K562 (cell line): ENCODE measurements at regions not wholly inside any gene's neighbourhood (a gene's known extent, or its start where the extent isn't known, plus 50 kb on each side); places are given as distances from the start of the nearest gene placed in this dataset.

Experiments used
- BHLHE40 ChIP-seq: IDR thresholded peaks from 2 replicates; pipeline ENCODE4 v1.6.1; 2011; ENCODE audit warnings: low read length, improper control_type of control experiment
- CBX8 ChIP-seq: fragments of 200-600 bp; sonication (generic); IDR thresholded peaks from 2 replicates; pipeline ENCODE4 v1.6.1; 2012; ENCODE audit warnings: borderline replicate concordance, mixed run types, low read depth, mild to moderate bottlenecking, moderate library complexity, mixed read lengths, low read length, control low read depth, inconsistent platforms; ENCODE audit not compliant: poor library complexity, severe bottlenecking; ENCODE audit errors: extremely low read depth
- ESRRA ChIP-seq: fragments of 450-650 bp; IDR thresholded peaks from 2 replicates; pipeline ENCODE4 v1.6.1; 2014; ENCODE audit warnings: low read depth, mild to moderate bottlenecking, moderate library complexity, borderline replicate concordance
- EZH2 ChIP-seq: IDR thresholded peaks from 2 replicates; pipeline ENCODE4 v1.6.1; 2012; ENCODE audit warnings: low read depth, mild to moderate bottlenecking, inconsistent platforms, low read length, borderline replicate concordance
- FOXK2 ChIP-seq, 2 experiments: fragments of 450-650 bp; IDR thresholded peaks in 1 of 2; conservative IDR thresholded peaks in 1 of 2; 2 replicates each; pipeline ENCODE4 v1.6.1; 2016; ENCODE audit warnings: low read depth in 2 of 2, mild to moderate bottlenecking in 1 of 2
- HNRNPLL ChIP-seq: fragments of 200-400 bp; formaldehyde crosslinking; IDR thresholded peaks from 2 replicates; pipeline ENCODE4 v1.6.1; 2017; ENCODE audit warnings: low read length, low read depth, mild to moderate bottlenecking; ENCODE audit not compliant: poor library complexity, severe bottlenecking
- KAT7 ChIP-seq: sonication (generic); formaldehyde crosslinking; IDR thresholded peaks from 2 replicates; pipeline ENCODE4 v1.8.0; 2022; ENCODE audit warnings: missing genetic modification reagents, mild to moderate bottlenecking, borderline replicate concordance
- KDM4B ChIP-seq, 2 experiments: fragments of 450-650 bp in 1 of 2; sonication (generic) in 1 of 2; IDR thresholded peaks; 2 replicates each; pipeline ENCODE4 v1.6.1; 2016 to 2017; ENCODE audit warnings: borderline replicate concordance in 2 of 2, antibody characterized with exemption in 1 of 2, low read depth in 1 of 2, mild to moderate bottlenecking in 1 of 2
- MXI1 ChIP-seq: IDR thresholded peaks from 2 replicates; pipeline ENCODE4 v1.6.1; 2011; ENCODE audit warnings: low read depth, mild to moderate bottlenecking, improper control_type of control experiment, low read length
- MYNN ChIP-seq, 2 experiments: sonication (generic); formaldehyde crosslinking in 1 of 2; IDR thresholded peaks; 2 replicates each; pipeline versions ENCODE4 v1.5.0 to v1.6.1; 2016 to 2020; ENCODE audit warnings: antibody characterized with exemption in 1 of 2, missing genetic modification reagents in 1 of 2
- NONO ChIP-seq, 2 experiments: fragments of 200-400 bp in 1 of 2; fragments of 450-650 bp in 1 of 2; formaldehyde crosslinking in 1 of 2; IDR thresholded peaks; 2 replicates each; pipeline ENCODE4 v1.6.1; 2017; ENCODE audit warnings: low read depth in 2 of 2, mild to moderate bottlenecking in 2 of 2, moderate library complexity in 2 of 2, low read length in 1 of 2
- SAP30 ChIP-seq: fragments of 200-600 bp; sonication (generic); IDR thresholded peaks from 2 replicates; pipeline ENCODE4 v1.6.1; 2012; ENCODE audit warnings: borderline replicate concordance, low read depth, mild to moderate bottlenecking, moderate library complexity, low read length, control low read depth, inconsistent platforms; ENCODE audit not compliant: insufficient read depth, poor library complexity, severe bottlenecking
- SMARCC2 ChIP-seq: fragments of 450-650 bp; IDR thresholded peaks from 2 replicates; pipeline ENCODE4 v1.6.1; 2017; ENCODE audit warnings: antibody characterized with exemption, moderate library complexity, mild to moderate bottlenecking, low read depth
- SMARCE1 ChIP-seq: fragments of 450-650 bp; IDR thresholded peaks from 2 replicates; pipeline ENCODE4 v1.7.1; 2016; ENCODE audit warnings: mild to moderate bottlenecking
- SOX6 ChIP-seq: fragments of 450-650 bp; IDR thresholded peaks from 2 replicates; pipeline ENCODE4 v1.6.1; 2014; ENCODE audit warnings: mild to moderate bottlenecking
- ZBED1 ChIP-seq: IDR thresholded peaks from 2 replicates; pipeline ENCODE4 v1.6.1; 2014
- ZEB2 ChIP-seq: fragments of 450-650 bp; IDR thresholded peaks from 2 replicates; pipeline ENCODE4 v1.6.1; 2016
- ZNF197 ChIP-seq: fragments of 200-800 bp; sonication (Bioruptor generic); IDR thresholded peaks from 2 replicates; pipeline ENCODE4 v1.6.1; 2016; ENCODE audit warnings: low read depth, missing genetic modification characterization, missing compliant biosample characterization
- ZNF232 ChIP-seq: sonication (generic); formaldehyde crosslinking; IDR thresholded peaks from 2 replicates; pipeline ENCODE4 v1.8.0; 2022; ENCODE audit warnings: mild to moderate bottlenecking, missing genetic modification reagents
- ZNF584 ChIP-seq: fragments of 200-800 bp; sonication (Bioruptor generic); IDR thresholded peaks from 2 replicates; pipeline ENCODE4 v1.6.1; 2016; ENCODE audit warnings: low read depth, mild to moderate bottlenecking, missing genetic modification characterization, missing compliant biosample characterization
- TF ChIP-seq, protein P1 (sequence below): sonication (generic); formaldehyde crosslinking; IDR thresholded peaks from 2 replicates; pipeline ENCODE4 v1.5.0; 2020; ENCODE audit warnings: missing genetic modification reagents
- TF ChIP-seq, protein P2 (sequence below): fragments of 200-400 bp; formaldehyde crosslinking; IDR thresholded peaks from 2 replicates; pipeline ENCODE4 v1.6.1; 2017; ENCODE audit warnings: mild to moderate bottlenecking, low read depth, low read length, moderate library complexity
- TF ChIP-seq, protein P3 (sequence below), 2 experiments: IDR thresholded peaks; 2 replicates each; pipeline ENCODE4 v1.6.1; 2011; ENCODE audit warnings: borderline replicate concordance in 1 of 2, control low read depth in 1 of 2, low read depth in 1 of 2, low read length in 1 of 2, mild to moderate bottlenecking in 1 of 2, mixed read lengths in 1 of 2, moderate library complexity in 1 of 2; ENCODE audit not compliant: insufficient read depth in 1 of 2, insufficient read length in 1 of 2, poor library complexity in 1 of 2, severe bottlenecking in 1 of 2; ENCODE audit errors: extremely low read depth in 1 of 2

DNA sequence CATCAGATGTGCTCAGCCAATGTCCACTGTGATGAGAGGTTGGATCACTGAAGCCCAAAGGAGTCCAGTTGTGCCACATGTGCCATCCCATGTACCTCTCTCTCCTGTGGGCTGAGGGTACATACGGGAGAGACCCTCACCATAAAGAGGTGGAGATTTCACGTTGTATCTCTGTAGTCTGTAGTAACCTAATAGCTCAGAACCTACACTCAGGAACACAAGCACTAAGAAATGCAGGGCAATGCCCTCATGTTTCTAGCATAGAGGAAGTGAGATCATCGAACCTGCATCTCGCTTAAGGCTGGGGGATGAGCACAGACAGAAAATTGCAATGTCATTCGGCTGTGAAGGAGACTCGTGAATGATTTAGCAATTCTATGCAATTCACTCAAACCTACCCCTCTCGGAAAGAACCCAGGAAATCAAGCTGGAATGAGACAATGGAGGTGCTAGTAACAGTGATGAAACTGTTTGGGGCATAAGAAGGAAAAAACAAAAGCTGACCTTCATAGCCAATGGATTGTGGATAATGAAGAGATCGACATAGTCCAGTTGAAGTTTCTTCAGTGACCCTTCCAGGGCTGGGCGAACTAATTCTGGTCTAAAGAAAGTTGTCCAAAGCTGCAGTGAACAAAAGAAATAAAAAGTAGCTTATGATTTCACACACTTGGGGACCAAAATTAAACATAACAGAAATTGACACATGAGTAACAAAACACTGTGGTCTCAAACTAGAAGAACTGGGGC, 80.3 kb upstream of the UCN3 start (continued):
- TF ChIP-seq HNRNPLL (no peak), MYNN (IDR thresholded peaks at IDR 0.05) (no peak), MYNN (CRISPR knock-in tag; IDR thresholded peaks at IDR 0.05) (no peak), FOXK2 (conservative IDR thresholded peaks at IDR 0.05 in 1 of 2, IDR thresholded peaks at IDR 0.05 in 1 of 2; ENCODE audit: low read depth in 2 of 2) (no peak; a peak in 1 of 4 replicates), EZH2 (no peak), KDM4B (IDR thresholded peaks at IDR 0.05; ENCODE audit: borderline replicate concordance in 2 of 2, low read depth in 1 of 2) (no peak), ZNF197 (CRISPR knock-in tag) (peak; percentile 57; the same call in 1 of the 2 replicates), SOX6 (peak; percentile 60; the same call in 1 of the 2 replicates), ZBED1 (no peak), ZNF232 (no peak), SMARCE1 (peak; percentile 71), ZEB2 (no peak), SMARCC2 (peak; percentile 70; the same call in 1 of the 2 replicates), ZNF584 (CRISPR knock-in tag) (peak; percentile 87), KAT7 (CRISPR knock-in tag) (no peak), BHLHE40 (no peak; the same call in 1 of the 2 replicates), CBX8 (no peak), ESRRA (no peak), NONO (IDR thresholded peaks at IDR 0.05; ENCODE audit: low read depth in 2 of 2, low read length in 1 of 2) (no peak), MXI1 (no peak), SAP30 (no peak)
- TF ChIP-seq, protein P1, sequence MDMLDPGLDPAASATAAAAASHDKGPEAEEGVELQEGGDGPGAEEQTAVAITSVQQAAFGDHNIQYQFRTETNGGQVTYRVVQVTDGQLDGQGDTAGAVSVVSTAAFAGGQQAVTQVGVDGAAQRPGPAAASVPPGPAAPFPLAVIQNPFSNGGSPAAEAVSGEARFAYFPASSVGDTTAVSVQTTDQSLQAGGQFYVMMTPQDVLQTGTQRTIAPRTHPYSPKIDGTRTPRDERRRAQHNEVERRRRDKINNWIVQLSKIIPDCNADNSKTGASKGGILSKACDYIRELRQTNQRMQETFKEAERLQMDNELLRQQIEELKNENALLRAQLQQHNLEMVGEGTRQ (CRISPR knock-in tag) = no peak
- TF ChIP-seq, protein P2, sequence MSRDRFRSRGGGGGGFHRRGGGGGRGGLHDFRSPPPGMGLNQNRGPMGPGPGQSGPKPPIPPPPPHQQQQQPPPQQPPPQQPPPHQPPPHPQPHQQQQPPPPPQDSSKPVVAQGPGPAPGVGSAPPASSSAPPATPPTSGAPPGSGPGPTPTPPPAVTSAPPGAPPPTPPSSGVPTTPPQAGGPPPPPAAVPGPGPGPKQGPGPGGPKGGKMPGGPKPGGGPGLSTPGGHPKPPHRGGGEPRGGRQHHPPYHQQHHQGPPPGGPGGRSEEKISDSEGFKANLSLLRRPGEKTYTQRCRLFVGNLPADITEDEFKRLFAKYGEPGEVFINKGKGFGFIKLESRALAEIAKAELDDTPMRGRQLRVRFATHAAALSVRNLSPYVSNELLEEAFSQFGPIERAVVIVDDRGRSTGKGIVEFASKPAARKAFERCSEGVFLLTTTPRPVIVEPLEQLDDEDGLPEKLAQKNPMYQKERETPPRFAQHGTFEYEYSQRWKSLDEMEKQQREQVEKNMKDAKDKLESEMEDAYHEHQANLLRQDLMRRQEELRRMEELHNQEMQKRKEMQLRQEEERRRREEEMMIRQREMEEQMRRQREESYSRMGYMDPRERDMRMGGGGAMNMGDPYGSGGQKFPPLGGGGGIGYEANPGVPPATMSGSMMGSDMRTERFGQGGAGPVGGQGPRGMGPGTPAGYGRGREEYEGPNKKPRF = no peak
- TF ChIP-seq, protein P3, sequence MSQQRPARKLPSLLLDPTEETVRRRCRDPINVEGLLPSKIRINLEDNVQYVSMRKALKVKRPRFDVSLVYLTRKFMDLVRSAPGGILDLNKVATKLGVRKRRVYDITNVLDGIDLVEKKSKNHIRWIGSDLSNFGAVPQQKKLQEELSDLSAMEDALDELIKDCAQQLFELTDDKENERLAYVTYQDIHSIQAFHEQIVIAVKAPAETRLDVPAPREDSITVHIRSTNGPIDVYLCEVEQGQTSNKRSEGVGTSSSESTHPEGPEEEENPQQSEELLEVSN (IDR thresholded peaks at IDR 0.05; ENCODE audit: borderline replicate concordance in 1 of 2, extremely low read depth in 1 of 2, insufficient read depth in 1 of 2, insufficient read length in 1 of 2, low read depth in 1 of 2, low read length in 1 of 2, poor library complexity in 1 of 2, severe bottlenecking in 1 of 2) = no peak
